HUES48 (cell line): ENCODE measurements at regions not wholly inside any gene's neighbourhood (a gene's known extent, or its start where the extent isn't known, plus 50 kb on each side); places are given as distances from the start of the nearest gene placed in this dataset.
"Not testable (repeated sequence)": the region's sequence is repeated elsewhere in the genome, so short reads cannot be mapped to it uniquely, and the experiment has no call there.

ENCODE experiments used
- H3K27ac ChIP-seq: one replicate; pipeline ENCODE4 v1.7.0; 2013; ENCODE audit warnings: low read depth, low read length, inconsistent platforms
- H3K27me3 ChIP-seq: 2 replicates; pipeline ENCODE4 v1.6.1; 2013; ENCODE audit warnings: mild to moderate bottlenecking, low read length; ENCODE audit not compliant: control insufficient read depth, insufficient read depth
- H3K36me3 ChIP-seq: 2 replicates; pipeline ENCODE4 v1.6.1; 2013; ENCODE audit warnings: low read length; ENCODE audit not compliant: control insufficient read depth, insufficient read depth
- H3K4me1 ChIP-seq: 2 replicates; pipeline ENCODE4 v1.6.1; 2013; ENCODE audit warnings: mild to moderate bottlenecking, low read length; ENCODE audit not compliant: control insufficient read depth, insufficient read depth
- H3K4me3 ChIP-seq: 2 replicates; pipeline ENCODE4 v1.5.1; 2013; ENCODE audit warnings: mild to moderate bottlenecking, low read depth, low read length
- H3K9ac ChIP-seq: 2 replicates; pipeline ENCODE4 v1.6.1; 2013; ENCODE audit warnings: mild to moderate bottlenecking, low read depth, low read length, moderate library complexity
- H3K9me3 ChIP-seq: 2 replicates; pipeline ENCODE4 v1.6.1; 2013; ENCODE audit warnings: low read length; ENCODE audit not compliant: control insufficient read depth, insufficient read depth

GRCh38 chr1:222470252-222470805 lies 77.6 kb downstream of the HHIPL2 start:
- not testable (repeated sequence) for H3K4me1 ChIP-seq, H3K9ac ChIP-seq, H3K36me3 ChIP-seq, H3K4me3 ChIP-seq, H3K27me3 ChIP-seq, H3K9me3 ChIP-seq, H3K27ac ChIP-seq

DNA sequence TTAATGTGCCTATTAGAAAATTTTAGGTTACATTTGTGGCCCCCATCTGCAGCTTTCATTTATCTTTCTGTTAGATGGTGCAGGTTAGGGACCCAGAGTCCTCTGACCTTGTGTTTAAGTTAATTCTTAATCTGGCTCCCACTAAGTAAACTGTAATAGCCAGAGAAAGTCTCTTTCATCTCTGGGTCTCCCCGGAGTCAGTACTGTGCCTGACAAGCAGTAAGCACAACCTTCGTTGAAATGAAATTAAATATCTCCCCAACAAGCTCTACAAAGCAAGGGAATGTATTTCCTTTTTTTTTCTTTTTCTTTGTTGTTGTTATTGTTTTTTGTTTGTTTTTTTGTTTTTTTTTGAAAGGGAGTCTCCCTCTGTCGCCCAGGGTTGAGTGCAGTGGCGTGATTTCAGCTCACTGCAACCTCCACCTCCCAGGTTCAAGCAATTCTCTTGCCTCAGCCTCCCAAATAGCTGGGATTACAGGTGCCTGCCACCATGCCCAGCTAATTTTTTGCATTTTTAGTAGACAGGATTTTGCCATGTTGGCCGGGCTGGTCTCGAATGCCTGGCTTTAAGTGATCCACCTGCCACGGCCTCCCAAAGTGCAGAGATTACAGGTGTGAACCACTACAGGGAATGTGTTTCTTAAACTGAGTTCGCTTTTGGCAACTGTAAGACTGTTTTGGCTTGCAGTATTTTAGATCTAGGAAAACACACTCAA lies 81.6 kb downstream of the HHIPL2 start:
- Histone ChIP-seq H3K4me3 (no peak overlapping the region), H3K9ac (no peak overlapping the region), H3K27ac (no peak overlapping the region)

GRCh38 chr1:222465211-222466041 lies 82.5 kb downstream of the HHIPL2 start:
- H3K27ac ChIP-seq, result peak overlapping the region; percentile 73
- H3K4me3 ChIP-seq, result peak overlapping the region; percentile 88
- no peaks in the 10 kb centered on the region for H3K9me3 ChIP-seq
- no peaks in the 10 kb centered on the region; the same call in 1 of the 2 replicates for H3K27me3 ChIP-seq
- peak overlapping the region; percentile 78 for H3K9ac ChIP-seq
- no peaks in the 10 kb centered on the region for H3K4me1 ChIP-seq
- H3K36me3 ChIP-seq, result no peaks in the 10 kb centered on the region

More for the DNA sequence above, 81.6 kb downstream of the HHIPL2 start:
- Histone ChIP-seq H3K36me3 (no peaks in the 10 kb centered on the region), H3K9me3 (no peaks in the 10 kb centered on the region), H3K27me3 (no peaks in the 10 kb centered on the region; the same call in 1 of the 2 replicates), H3K4me1 (no peaks in the 10 kb centered on the region)

- Histone ChIP-seq H3K9me3 (no peaks in the 10 kb centered on the region), H3K27ac (peak overlapping the region; percentile 22), H3K9ac (peak overlapping the region; percentile 36; the same call in 1 of the 2 replicates), H3K27me3 (no peaks in the 10 kb centered on the region; the same call in 1 of the 2 replicates), H3K4me1 (no peaks in the 10 kb centered on the region), H3K4me3 (peak overlapping the region; percentile 88), H3K36me3 (no peaks in the 10 kb centered on the region)
Measured at GRCh38 chr1:222464841-222465210, 83.1 kb downstream of the HHIPL2 start.

- H3K36me3 ChIP-seq, result no peaks in the 10 kb centered on the region
- no peak overlapping the region for H3K9ac ChIP-seq
- no peak overlapping the region for H3K27ac ChIP-seq
- H3K4me3 ChIP-seq, result no peak overlapping the region
- H3K27me3 ChIP-seq, result no peaks in the 10 kb centered on the region; the same call in 1 of the 2 replicates
- peaks cover 3% of the 10 kb centered on the region; the same call in 1 of the 2 replicates for H3K9me3 ChIP-seq
- H3K4me1 ChIP-seq, result no peaks in the 10 kb centered on the region
Measured at GRCh38 chr1:222463059-222463730, 84.7 kb downstream of the HHIPL2 start.

DNA sequence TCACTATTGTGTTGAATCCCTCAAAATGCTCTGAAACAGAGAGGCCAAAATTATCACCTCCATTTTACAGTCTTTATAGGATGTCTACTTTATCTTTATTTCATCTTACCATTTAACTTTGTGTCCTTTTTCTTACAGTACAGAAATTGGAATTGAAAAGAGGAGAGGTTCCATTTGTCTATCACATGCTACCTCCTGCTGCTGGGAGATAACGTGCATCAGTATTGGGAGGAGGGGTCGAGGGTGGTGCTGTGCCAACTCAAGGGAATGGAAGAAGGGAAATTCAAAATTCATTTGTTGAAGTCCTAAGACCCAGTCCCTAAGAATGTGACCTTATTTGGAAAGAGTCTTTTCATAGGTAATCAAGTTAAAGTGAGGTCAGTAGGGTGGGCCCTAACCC lies 85.3 kb downstream of the HHIPL2 start:
- Histone ChIP-seq H3K27me3 (no peaks in the 10 kb centered on the region; the same call in 1 of the 2 replicates), H3K9me3 (peaks cover 9% of the 10 kb centered on the region), H3K4me1 (no peaks in the 10 kb centered on the region), H3K36me3 (no peaks in the 10 kb centered on the region), H3K27ac (no peak overlapping the region), H3K4me3 (no peak overlapping the region), H3K9ac (no peak overlapping the region)

- peaks cover 9% of the 10 kb centered on the region for H3K9me3 ChIP-seq
- no peaks in the 10 kb centered on the region for H3K36me3 ChIP-seq
- H3K27me3 ChIP-seq, result no peaks in the 10 kb centered on the region; the same call in 1 of the 2 replicates
- no peaks in the 10 kb centered on the region for H3K4me1 ChIP-seq
- no peak overlapping the region for H3K27ac ChIP-seq
- H3K4me3 ChIP-seq, result no peak overlapping the region
- H3K9ac ChIP-seq, result no peak overlapping the region
Measured at GRCh38 chr1:222461941-222462340, 86.0 kb downstream of the HHIPL2 start.

DNA sequence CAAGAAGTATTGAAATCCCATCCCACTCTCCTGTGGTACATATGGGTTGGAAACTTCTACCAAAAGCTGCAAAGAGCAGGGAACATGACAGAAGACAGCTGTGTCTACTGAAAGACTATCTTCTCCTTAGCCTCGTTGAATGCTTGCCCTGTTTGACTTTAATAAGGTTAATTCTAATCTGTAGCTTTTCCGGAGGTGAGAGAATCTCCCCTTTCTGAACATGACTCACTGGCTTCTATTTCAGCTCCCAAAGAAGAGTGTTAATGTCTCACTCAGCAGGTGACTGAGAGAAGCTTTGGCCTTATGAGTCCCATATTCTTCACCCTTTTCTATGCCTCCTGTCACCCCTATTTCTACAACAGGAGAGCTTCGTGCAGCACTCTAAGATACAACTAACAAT lies 88.3 kb downstream of the HHIPL2 start:
- H3K27ac ChIP-seq, result no peak overlapping the region
- peaks cover 9% of the 10 kb centered on the region for H3K9me3 ChIP-seq
- H3K27me3 ChIP-seq, result no peaks in the 10 kb centered on the region

GRCh38 chr1:222457513-222457912 lies 90.4 kb downstream of the HHIPL2 start:
- no peaks in the 10 kb centered on the region for H3K36me3 ChIP-seq
- H3K4me3 ChIP-seq, result no peak overlapping the region
- H3K4me1 ChIP-seq, result peaks cover 4% of the 10 kb centered on the region
- peaks cover 9% of the 10 kb centered on the region for H3K9me3 ChIP-seq
- H3K27me3 ChIP-seq, result no peaks in the 10 kb centered on the region
- H3K9ac ChIP-seq, result no peak overlapping the region
- H3K27ac ChIP-seq, result no peak overlapping the region

More for the DNA sequence above, 88.3 kb downstream of the HHIPL2 start:
- peaks cover 4% of the 10 kb centered on the region for H3K4me1 ChIP-seq
- no peak overlapping the region for H3K9ac ChIP-seq
- H3K36me3 ChIP-seq, result no peaks in the 10 kb centered on the region
- no peak overlapping the region for H3K4me3 ChIP-seq

DNA sequence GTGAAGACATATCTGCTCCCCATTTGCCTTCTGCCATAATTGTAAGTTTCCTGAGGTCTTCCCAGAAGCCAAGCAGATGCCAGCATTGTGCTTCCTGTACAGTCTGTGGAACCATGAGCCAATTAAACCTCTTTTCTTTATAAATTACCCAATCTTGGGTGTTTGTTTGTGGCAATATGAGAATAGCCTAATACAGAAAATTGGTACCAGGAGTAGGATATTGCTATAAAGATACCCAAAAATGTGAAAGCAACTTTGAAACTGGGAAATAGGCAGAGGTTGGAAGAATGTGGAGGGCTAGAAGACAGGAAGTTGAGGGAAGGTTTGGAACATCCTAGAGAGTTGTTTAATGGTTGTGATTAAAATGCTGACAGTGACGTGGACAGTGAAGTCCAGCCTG lies 90.8 kb downstream of the HHIPL2 start:
- H3K4me3 ChIP-seq, result no peak overlapping the region
- H3K27ac ChIP-seq, result no peak overlapping the region
- H3K9me3 ChIP-seq, result peaks cover 9% of the 10 kb centered on the region
- H3K27me3 ChIP-seq, result no peaks in the 10 kb centered on the region
- H3K36me3 ChIP-seq, result no peaks in the 10 kb centered on the region
- peaks cover 4% of the 10 kb centered on the region for H3K4me1 ChIP-seq
- no peak overlapping the region for H3K9ac ChIP-seq
